Epidermal melanocyte (primary cell): ENCODE measurements at regions not wholly inside any gene's neighbourhood (a gene's known extent, or its start where the extent isn't known, plus 50 kb on each side); places are given as distances from the start of the nearest gene placed in this dataset.

Source experiments
- DNase-seq: peaks from one replicate; pipeline ENCODE4 v3.0.0; 2011; ENCODE audit warnings: low spot score; ENCODE audit not compliant: insufficient read length

DNA sequence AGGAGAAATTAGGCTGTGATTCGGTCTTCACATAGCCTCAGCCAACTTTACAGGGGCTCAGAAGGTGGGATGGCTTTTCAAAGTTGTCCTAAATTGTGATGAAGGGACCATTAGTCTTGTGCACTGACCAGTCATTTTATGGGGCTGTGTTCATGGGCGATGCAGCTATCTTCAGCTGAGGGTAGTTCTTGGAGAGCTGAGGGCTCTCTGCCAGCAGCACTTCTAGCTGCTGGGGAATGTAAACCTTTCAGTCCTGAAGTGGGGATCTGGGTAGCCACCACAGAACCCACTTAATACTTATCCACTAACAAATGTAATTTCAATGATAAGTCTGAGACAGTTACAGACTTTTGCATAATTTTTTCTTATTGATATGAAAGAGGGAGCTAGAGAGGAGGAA is 270.6 kb downstream of the AEBP2 start:
- DNase-seq = no peak

DNA sequence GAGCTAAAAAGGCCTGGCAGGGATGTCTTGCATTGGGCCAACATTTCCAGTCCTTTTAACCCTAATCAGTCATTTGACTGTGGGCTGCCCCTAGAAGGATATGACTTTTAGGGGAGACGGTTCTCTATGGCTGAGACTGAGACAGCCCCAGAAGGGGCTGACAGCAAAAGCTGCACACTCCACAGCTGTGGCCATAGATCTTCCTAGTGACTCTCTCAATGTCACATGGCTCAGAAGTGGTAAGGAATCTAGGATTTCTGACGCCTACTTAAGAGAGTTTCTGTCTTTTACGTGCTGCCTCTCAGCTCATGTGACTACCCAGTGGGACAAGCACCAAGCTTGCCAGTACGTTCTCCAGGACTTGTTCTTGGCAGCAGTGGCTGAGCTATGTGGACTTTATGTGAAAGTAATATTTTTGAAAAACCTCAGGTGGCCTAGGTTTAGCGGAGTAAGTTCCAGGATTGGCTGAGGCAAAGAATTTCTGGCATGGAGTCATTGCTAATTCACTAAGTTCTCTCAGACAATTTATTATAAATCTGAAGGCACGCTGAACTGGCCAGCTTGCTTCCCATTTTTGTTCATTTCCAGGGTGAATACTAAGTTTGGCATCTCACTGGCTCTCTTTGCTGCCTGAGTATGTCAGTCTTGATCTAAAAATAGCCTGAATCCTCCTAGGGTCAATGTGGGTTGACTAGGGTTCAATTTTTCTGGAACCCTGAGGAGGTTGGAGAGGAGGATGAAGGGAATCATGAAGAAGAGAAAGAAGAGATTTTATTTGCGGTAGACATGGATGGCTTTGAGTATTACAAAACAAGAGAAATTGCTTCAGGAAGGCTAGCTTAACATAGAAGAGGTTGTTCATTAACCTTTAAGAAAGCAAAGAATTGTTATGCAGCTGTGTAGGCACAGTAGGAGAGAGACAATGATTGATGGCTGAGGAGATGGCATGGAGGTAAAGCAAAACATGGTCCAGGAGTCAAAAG is 271.8 kb downstream of the AEBP2 start:
- no peak for DNase-seq

- DNase-seq = no peak
These were observed 272.7 kb downstream of the AEBP2 start for GRCh38 chr12:19712041-19712440.

DNA sequence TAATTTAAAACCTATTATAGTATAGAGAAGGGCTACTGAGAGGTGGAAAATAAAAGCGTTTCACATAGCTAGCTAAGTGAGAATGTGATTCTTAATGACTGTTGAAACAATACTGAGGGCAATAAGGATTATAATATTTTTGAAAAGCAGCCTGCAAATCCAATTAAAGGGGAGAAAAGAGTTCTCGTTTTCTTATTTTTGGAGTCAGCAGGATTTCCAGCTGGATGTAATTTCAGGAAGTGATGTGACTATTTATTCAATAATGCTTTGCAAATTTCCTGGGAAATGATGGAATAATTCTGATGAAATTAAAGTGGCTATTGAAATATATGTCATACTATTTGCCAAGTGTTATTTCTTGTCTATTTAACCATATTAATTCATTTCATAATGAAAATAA is 279.1 kb downstream of the AEBP2 start:
- DNase-seq = no peak

- DNase-seq = no peak
These were observed 280.4 kb downstream of the AEBP2 start for GRCh38 chr12:19719672-19720071.

DNA sequence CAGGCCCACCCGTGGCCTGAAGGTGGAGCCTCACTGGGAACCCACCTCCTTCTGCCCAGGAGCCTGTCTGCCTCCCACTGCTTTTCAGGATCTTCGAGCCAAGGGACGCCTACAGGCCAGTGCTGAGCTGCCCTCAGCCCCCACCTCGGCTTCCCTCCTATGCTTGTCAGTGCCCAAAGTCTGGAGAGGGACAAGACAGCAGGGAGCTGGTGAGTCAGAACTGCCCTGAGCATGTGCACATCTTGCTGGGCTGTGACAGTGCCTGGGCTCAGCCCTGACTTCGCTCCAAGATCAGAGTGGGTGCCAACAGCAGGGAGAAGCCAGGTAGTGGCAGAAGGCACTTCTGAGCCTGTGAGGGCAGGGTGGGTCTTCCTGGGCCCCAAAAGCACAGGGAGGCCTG is 286.8 kb downstream of the AEBP2 start:
- no peak for DNase-seq

GRCh38 chr12:19726592-19726991 is 287.3 kb downstream of the AEBP2 start:
- DNase-seq = no peak

- DNase-seq = no peak
These were observed 297.7 kb downstream of the AEBP2 start for GRCh38 chr12:19737019-19737418.

- peak; percentile 54 for DNase-seq
These were observed 300.0 kb downstream of the AEBP2 start for GRCh38 chr12:19739195-19739776.

DNA sequence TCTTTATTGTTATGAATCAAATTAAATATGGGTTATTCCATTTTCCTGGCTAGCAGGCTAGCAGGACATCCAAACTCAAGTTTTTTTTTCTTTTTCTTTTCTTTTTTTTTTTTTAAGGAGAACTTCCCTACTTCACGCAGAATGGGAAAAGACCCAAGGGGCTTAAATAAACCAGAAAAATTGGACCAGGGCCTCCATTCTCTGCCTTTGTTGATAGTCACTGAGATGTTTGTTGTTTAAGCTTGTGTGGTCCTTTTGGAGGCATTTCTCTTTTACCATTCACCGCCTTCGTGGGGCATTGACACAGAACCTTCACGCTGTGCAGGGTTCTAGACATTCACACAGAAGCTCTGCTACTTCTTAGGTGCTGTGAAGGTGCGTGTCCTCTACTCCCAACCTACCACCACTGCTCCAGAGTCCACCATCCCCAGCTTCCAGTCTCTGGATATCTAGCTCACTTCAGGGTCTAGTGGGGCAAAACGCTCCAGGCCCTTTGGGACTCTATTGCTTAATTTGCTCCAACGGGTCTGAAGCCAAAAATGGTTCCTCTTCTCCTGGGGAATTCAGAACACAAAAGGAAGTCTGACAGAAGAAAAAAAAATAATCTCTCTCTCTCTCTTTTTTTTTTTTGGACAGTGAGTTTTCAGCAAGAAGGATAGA is 301.3 kb downstream of the AEBP2 start:
- DNase-seq = no peak

DNA sequence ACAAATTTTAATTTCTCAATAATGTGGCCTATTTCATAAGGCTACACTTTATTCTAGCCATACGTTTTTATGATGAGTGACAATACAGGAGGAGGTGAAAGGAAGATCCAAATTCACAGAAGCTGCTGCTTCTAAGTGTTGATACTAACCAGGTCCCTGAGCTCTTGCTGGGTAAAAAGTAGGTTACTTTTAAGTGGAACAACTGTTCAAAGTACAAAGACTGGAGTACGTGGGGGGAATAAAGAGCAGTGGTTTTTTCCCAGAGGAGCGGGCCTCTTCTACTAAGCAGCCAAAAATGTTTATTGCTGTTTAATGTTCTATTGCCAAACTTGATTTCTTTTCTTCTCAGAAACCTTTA is 301.8 kb downstream of the AEBP2 start:
- no peak for DNase-seq

DNA sequence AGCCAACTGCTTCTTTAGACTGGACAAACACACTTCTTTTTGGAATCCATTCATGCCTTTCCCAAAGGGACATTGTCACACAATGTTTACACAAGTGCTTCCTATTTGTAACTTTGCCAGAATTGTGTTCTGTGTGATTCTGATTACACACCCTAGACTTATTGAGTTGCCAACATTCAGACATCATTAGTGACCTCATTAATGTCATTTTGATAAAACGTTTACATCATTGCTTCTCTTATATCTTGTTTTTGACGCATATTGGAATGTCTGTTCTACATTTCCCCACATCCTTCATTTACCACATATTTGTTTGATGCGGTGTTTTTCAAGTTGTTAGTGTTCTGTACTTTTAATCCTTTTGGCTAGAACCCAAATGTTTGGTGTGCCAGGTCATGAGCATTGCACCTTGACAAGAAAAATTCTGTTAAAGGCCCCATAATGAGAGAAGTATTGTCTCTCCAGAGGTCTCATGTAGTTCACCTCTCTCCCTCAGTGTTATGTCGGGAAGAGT is 305.5 kb downstream of the AEBP2 start:
- DNase-seq = no peak

- no peak for DNase-seq
These were observed 307.2 kb downstream of the AEBP2 start for GRCh38 chr12:19746471-19746870.

- DNase-seq = no peak
These were observed 310.7 kb downstream of the AEBP2 start for GRCh38 chr12:19749906-19750574.

DNA sequence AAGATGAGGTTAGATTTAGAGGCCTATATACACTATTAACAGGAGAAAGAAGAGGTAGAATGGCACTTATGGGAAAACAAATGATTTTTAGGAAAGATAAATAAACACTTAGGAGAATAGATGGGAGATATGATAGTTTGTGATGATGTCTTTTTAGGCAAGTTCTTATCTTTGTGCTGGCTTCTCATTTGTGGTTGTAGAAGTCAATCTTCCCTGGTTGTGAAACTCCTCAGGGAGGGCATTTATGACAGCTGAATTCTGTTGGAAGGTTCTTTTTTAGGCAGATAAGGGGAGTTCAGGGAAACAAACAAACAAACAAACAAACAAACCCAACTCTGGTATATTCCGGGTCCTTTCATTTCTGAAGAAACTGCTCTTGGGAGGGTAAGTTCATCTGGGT is 311.8 kb downstream of the AEBP2 start:
- no peak for DNase-seq

DNA sequence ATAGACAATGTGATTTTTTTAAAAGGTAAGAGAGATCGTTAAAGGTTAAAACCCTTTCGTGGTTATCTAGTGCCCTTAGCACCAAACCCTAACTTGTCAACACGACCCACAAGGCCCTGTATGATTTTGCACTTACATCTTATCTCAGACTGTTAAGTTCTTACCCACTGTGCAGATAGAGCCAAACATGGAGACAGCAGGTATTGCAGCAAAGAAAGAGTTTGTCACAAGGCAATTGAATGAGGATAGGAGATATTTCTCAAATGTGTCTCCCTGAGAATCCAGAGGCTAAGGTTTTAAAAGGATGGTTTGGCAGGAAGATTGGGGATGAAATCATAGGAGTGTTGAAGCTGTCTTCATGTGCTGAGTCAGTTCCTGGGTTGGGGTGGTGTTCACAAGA is 313.4 kb downstream of the AEBP2 start:
- no peak for DNase-seq

DNA sequence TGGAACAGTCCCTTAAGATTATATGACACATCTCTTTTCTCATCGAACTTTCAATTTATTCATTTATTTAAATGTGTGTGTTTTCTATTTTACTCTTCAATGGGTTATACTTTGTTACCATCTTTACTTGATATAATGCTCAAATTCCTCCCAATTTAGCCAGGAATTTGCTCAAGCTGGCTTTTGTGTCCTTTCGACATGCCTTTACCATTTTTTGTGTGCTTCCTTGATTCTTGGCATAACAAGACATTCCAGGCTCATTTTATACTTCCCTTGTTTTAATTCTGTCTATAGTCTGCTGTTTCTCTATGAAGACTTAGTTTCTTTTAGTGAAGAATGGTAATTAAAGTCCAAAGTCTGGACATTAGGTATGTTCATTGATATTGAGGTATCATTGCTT is 315.8 kb downstream of the AEBP2 start:
- no peak for DNase-seq

DNA sequence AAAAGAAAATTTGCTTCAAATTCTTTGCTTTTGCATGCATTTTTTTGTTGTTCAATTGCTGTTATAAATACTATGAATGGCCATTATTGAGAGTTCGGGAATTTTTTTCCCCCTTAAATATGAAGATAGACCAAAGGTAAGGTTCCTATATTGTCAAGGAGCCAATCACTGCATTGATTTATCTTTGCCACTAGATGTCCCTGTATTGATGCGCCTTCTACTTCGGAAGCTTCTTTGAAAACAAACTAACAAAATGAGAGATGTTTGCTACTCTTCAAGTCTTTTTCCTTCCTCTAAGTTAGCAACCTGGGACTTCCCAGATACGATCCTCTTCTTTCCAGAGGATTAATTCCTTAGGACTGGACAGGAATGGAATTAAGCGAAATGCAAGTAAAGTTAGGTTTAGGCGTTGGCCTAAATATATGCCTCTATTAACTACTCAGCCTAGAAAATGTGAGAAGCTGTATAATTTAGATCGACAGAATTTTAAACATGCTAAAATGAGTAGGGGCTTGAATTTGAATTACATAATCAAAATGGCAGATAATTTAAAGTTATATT is 318.1 kb downstream of the AEBP2 start:
- DNase-seq = no peak

GRCh38 chr12:19759227-19759626 is 319.9 kb downstream of the AEBP2 start:
- DNase-seq = no peak

DNA sequence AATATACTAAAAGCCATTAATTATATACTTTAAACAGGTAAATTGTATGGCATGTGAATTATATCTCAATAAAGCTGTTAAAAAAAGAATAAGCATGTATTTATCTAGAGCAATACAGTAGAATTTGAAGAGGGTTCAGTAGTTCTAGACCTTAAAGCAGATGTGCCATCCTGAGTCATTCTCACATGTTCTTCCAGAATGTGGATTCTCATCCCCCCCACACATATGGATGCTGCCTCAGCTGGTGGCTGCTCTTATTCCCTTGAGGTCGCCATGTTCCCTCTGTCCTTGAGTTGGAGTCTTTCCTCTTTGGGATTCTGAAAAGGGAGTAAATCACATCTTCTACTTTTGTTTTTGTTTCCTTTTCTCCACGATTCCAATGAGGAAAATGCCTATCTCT is 321.3 kb downstream of the AEBP2 start:
- no peak for DNase-seq

DNA sequence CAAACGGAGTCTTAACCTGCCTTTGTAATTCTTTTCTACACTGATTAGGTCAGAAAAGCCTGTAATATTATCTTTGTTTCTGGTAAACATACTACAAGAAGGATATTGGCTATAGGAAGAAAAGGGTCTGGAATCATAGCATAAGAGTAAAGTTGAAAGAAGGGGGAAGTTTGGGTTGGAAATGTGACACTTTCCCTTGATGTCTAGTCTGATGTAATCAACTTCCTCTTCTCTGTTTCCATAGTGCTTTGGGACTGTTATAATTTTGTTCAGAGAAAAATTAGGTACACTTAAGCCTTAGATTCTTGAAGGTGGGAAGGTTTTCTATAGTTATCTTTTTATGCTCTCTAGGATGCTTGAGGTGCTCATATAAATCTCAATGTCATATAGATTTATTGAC is 322.2 kb downstream of the AEBP2 start:
- DNase-seq = no peak
